ENCODE measurements at regions not wholly inside any gene's neighbourhood (a gene's known extent, or its start where the extent isn't known, plus 50 kb on each side); places are given as distances from the start of the nearest gene placed in this dataset.

- DNase-seq (ENCODE audit: low read depth in 2 of 2): no peak
Measured at GRCh38 chr1:23615423-23615822, 56.1 kb upstream of the ID3 start.

- DNase-seq (ENCODE audit: low read depth in 2 of 2): no peak
Measured at GRCh38 chr1:23614032-23614660, 54.8 kb upstream of the ID3 start.

- DNase-seq (ENCODE audit: low read depth in 2 of 2): peak in 1 of 2 donors; percentile 42
Measured at GRCh38 chr1:23613191-23614031, 54.1 kb upstream of the ID3 start.

- DNase-seq (ENCODE audit: low read depth in 2 of 2): no peak
Measured at GRCh38 chr1:23611601-23612327, 52.5 kb upstream of the ID3 start.

- no peak for DNase-seq (ENCODE audit: low read depth in 2 of 2)
Measured at GRCh38 chr1:23610677-23611076, 51.4 kb upstream of the ID3 start.

- no peak for DNase-seq (ENCODE audit: low read depth in 2 of 2)
Measured at GRCh38 chr1:23609971-23610370, 50.7 kb upstream of the ID3 start.

All from stimulated activated CD4-positive, alpha-beta T cell treated with anti-CD3 and anti-CD28 coated beads, Interleukin-15, amount 100 ng/mL, for 48 hours (primary cell).